ENCODE measurements at regions not wholly inside any gene's neighbourhood (a gene's known extent, or its start where the extent isn't known, plus 50 kb on each side); places are given as distances from the start of the nearest gene placed in this dataset.

DNA sequence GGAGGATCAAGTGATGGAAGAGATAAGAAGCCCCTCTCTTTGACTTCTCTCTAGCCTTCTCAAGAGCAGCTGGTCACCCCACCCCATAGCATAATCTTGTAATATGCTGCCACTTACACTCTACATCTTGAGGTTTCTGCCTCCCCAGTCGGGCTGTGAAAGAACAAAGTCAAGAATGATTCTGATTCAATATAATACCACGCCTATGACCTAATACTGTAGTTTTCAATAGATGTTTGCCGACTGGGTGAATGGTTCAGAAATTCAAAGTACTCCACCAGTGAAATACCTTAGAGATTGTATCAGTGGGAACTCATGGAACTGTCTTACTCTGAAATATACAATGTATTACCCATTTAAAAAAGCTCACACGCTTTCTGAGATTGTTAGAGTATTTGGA is 93.0 kb upstream of the ZFHX3 start:
- Histone ChIP-seq H3K9me3 (replicated peaks; ENCODE audit: control insufficient read depth, insufficient read depth, low read length) (no peaks in the 10 kb centered on the region; the same call in 2 of the 3 replicates), H2AFZ (ENCODE audit: control insufficient read depth, low read depth, low read length) (no peak overlapping the region), H3K79me2 (ENCODE audit: control insufficient read depth, insufficient read depth, low read length) (no peaks in the 10 kb centered on the region), H3K4me3 (no peak overlapping the region), H3K4me2 (ENCODE audit: control insufficient read depth, insufficient read depth) (no peak overlapping the region), H3K4me1 (ENCODE audit: control insufficient read depth, insufficient read depth, low read length) (no peaks in the 10 kb centered on the region), H3K36me3 (ENCODE audit: control insufficient read depth in 2 of 2, insufficient read depth in 2 of 2, low read length in 1 of 2) (no peaks in the 10 kb centered on the region), H3K9ac (ENCODE audit: control insufficient read depth, insufficient read depth, low read length) (no peak overlapping the region), H3K27me3 (replicated peaks in 1 of 2; ENCODE audit: control insufficient read depth in 2 of 2, insufficient read depth in 2 of 2, low read length in 1 of 2) (peaks cover 0 to 3% of the 10 kb centered on the region in 2 experiments; a peak in 3 of 4 replicates), H3K27ac (ENCODE audit: control insufficient read depth, insufficient read depth) (no peak overlapping the region), H4K20me1 (ENCODE audit: control insufficient read depth, insufficient read depth) (no peaks in the 10 kb centered on the region)
- CTCF ChIA-PET = no interaction called here
- no TSS peak for BruUV-seq (replicated peaks)
- WGBS (ENCODE audit: insufficient coverage, insufficient replicate concordance, low lambda C conversion rate, missing lambda C conversion rate) = 61% methylated on average over 4 of the region's 4 CpGs
- intact Hi-C loops (cut with micrococcal nuclease; ENCODE audit: unreplicated experiment) = no loop called here
- in situ Hi-C loops (cut with MboI) = no loop called here
- POLR2A ChIA-PET = no interaction called here
- FAIRE-seq (no peak), ATAC-seq (no peak), DNase-seq (ENCODE audit: low read depth, low spot score) (no peak)
- RAD21 ChIA-PET (ENCODE audit: unreplicated experiment) = no interaction called here
- SMC1A ChIA-PET (ENCODE audit: uncharacterized antibody, unreplicated experiment) = no interaction called here
- TF ChIP-seq STAT1 (conservative IDR thresholded peaks at IDR 0.05) = no peak
- no peak for TF ChIP-seq MXI1 (IDR thresholded peaks at IDR 0.05; ENCODE audit: low read depth, low read length)
- TF ChIP-seq SRF (IDR thresholded peaks at IDR 0.05; ENCODE audit: low read depth in 2 of 2, low read length in 2 of 2) = no peak
- TF ChIP-seq NRF1 (conservative IDR thresholded peaks at IDR 0.05; ENCODE audit: low read depth, low read length) = no peak
- TF ChIP-seq, protein P1, sequence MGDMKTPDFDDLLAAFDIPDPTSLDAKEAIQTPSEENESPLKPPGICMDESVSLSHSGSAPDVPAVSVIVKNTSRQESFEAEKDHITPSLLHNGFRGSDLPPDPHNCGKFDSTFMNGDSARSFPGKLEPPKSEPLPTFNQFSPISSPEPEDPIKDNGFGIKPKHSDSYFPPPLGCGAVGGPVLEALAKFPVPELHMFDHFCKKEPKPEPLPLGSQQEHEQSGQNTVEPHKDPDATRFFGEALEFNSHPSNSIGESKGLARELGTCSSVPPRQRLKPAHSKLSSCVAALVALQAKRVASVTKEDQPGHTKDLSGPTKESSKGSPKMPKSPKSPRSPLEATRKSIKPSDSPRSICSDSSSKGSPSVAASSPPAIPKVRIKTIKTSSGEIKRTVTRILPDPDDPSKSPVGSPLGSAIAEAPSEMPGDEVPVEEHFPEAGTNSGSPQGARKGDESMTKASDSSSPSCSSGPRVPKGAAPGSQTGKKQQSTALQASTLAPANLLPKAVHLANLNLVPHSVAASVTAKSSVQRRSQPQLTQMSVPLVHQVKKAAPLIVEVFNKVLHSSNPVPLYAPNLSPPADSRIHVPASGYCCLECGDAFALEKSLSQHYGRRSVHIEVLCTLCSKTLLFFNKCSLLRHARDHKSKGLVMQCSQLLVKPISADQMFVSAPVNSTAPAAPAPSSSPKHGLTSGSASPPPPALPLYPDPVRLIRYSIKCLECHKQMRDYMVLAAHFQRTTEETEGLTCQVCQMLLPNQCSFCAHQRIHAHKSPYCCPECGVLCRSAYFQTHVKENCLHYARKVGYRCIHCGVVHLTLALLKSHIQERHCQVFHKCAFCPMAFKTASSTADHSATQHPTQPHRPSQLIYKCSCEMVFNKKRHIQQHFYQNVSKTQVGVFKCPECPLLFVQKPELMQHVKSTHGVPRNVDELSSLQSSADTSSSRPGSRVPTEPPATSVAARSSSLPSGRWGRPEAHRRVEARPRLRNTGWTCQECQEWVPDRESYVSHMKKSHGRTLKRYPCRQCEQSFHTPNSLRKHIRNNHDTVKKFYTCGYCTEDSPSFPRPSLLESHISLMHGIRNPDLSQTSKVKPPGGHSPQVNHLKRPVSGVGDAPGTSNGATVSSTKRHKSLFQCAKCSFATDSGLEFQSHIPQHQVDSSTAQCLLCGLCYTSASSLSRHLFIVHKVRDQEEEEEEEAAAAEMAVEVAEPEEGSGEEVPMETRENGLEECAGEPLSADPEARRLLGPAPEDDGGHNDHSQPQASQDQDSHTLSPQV (IDR thresholded peaks at IDR 0.05) = no peak
- TF ChIP-seq IRF5 (IDR thresholded peaks at IDR 0.05; ENCODE audit: borderline replicate concordance) = no peak
- TF ChIP-seq CHD4 (IDR thresholded peaks at IDR 0.05) = no peak
- no peak for TF ChIP-seq ZBTB40 (IDR thresholded peaks at IDR 0.05; ENCODE audit: borderline replicate concordance)
- no peak for TF ChIP-seq ESRRA (IDR thresholded peaks at IDR 0.05; ENCODE audit: low read length)
- no peak for TF ChIP-seq TBL1XR1 (IDR thresholded peaks at IDR 0.05; ENCODE audit: low read depth, low read length)
